ENCODE measurements at regions not wholly inside any gene's neighbourhood (a gene's known extent, or its start where the extent isn't known, plus 50 kb on each side); places are given as distances from the start of the nearest gene placed in this dataset.
A peak's percentile ranks its signal among the peaks of the same experiment; 100 is the strongest.

DNA sequence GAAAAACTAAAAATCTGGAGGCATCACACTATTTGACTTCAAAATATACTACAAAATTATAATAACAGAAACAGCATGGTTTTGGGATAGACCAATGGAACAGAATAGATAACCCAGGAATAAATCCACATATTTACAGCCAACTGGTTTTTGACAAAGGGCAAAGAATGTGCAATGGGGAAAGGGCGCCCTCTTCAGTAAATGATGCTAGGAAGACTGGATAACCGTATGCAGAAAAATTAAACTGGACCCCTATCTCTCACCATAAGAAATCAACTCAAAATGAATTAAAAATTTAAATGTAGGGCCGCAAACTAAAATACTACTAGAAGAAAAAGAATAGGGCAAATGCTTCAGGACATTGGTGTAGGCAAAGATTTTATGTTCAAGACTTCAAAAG, 440.5 kb upstream of the SGCG start:
- Mint-ChIP-seq H3K27ac (ENCODE audit: unreplicated experiment) (no peak overlapping the region), H3K9me3 (ENCODE audit: unreplicated experiment) (no peaks in the 10 kb centered on the region), H3K27me3 (ENCODE audit: unreplicated experiment) (no peaks in the 10 kb centered on the region), H3K4me1 (ENCODE audit: low read depth, unreplicated experiment) (no peaks in the 10 kb centered on the region), H3K36me3 (ENCODE audit: unreplicated experiment) (no peaks in the 10 kb centered on the region), H3K4me3 (ENCODE audit: unreplicated experiment) (no peak overlapping the region)
- DNase-seq = no peak
- TF ChIP-seq, protein P1, sequence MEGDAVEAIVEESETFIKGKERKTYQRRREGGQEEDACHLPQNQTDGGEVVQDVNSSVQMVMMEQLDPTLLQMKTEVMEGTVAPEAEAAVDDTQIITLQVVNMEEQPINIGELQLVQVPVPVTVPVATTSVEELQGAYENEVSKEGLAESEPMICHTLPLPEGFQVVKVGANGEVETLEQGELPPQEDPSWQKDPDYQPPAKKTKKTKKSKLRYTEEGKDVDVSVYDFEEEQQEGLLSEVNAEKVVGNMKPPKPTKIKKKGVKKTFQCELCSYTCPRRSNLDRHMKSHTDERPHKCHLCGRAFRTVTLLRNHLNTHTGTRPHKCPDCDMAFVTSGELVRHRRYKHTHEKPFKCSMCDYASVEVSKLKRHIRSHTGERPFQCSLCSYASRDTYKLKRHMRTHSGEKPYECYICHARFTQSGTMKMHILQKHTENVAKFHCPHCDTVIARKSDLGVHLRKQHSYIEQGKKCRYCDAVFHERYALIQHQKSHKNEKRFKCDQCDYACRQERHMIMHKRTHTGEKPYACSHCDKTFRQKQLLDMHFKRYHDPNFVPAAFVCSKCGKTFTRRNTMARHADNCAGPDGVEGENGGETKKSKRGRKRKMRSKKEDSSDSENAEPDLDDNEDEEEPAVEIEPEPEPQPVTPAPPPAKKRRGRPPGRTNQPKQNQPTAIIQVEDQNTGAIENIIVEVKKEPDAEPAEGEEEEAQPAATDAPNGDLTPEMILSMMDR (IDR thresholded peaks at IDR 0.05; ENCODE audit: partially characterized antibody, unreplicated experiment) = peak; percentile 34

DNA sequence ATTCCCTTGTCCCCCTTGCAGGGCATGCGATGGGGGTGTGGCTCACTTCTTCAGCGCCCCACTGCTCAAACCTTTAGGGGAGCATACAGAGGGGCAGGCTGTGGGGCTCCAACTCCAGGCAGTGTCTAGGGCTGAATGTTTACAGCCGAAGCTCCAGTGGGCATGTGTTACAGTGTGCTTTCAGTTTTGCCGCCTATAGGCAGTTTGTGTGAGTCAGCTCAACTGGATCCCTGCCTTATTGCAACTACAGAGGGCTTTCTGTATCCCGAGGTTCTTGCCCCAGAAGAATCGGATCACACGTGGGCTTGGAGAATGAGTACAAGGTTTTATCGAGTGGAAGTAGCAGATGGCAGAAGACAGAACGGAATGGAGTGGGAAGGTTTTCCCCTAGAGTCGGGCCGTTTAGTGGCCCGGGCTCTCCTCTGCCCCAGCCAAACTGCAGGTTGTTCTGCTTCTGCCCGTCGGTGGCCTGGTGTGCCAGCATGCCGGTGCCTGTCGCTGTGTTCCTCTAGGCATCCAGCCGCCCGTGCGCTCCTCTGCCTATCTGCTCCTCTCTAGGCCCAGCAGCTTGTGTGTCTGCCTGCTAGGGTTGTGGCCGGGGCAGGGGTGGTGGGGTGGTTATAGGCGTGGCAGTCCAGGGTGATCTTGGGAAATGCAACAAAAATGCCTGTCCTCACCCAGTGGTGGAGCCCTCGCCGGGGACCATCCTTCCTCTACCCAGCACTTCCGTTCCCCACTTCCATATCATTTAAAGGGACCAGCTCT, 435.9 kb upstream of the SGCG start:
- no peak overlapping the region for H3K27ac Mint-ChIP-seq (ENCODE audit: unreplicated experiment)
- TF ChIP-seq, protein P1 (IDR thresholded peaks at IDR 0.05; ENCODE audit: partially characterized antibody, unreplicated experiment) = no peak

DNA sequence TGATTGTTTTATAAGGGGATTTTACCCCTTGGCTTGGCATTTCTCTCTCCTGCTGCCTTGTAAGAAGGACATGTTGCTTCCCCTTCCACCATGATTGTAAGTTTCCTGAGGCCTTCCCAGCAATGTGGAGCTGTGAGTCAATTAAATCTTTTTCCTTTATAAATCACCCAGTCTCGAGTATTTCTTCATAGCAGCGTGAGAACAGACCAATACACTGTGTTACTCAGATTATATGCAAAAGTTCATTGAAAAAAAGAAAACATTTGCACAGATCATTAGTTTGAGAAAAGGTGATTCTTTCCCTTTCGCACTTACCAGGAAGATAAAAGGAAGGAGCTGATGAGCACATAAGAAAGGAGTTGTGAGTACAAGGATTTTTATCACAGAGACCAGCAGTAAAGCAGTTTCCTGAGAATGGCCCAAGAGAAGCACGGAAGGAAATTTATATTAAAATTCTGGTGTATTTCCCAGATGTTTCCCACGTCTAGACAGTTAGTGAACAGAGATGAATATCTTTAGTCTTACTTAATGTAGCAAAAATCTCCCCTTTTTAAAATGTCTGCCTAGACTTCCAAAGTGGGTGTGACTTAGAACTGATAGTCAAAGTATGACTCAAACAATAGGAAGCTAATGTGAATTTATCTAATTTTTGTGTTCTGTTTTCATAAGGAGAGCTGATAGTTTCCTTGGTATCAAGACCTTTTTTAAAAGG, 431.8 kb upstream of the SGCG start:
- no peak overlapping the region for H3K4me3 Mint-ChIP-seq (ENCODE audit: unreplicated experiment)
- TF ChIP-seq, protein P1 (IDR thresholded peaks at IDR 0.05; ENCODE audit: partially characterized antibody, unreplicated experiment) = no peak
- H3K27ac Mint-ChIP-seq (ENCODE audit: unreplicated experiment) = no peak overlapping the region
- H3K9me3 Mint-ChIP-seq (ENCODE audit: unreplicated experiment) = no peaks in the 10 kb centered on the region
- DNase-seq = no peak
- peaks cover 6% of the 10 kb centered on the region for H3K36me3 Mint-ChIP-seq (ENCODE audit: unreplicated experiment)
- no peaks in the 10 kb centered on the region for H3K4me1 Mint-ChIP-seq (ENCODE audit: low read depth, unreplicated experiment)
- H3K27me3 Mint-ChIP-seq (ENCODE audit: unreplicated experiment) = no peaks in the 10 kb centered on the region

More for the DNA sequence above, 435.9 kb upstream of the SGCG start:
- no peak for DNase-seq
- H3K36me3 Mint-ChIP-seq (ENCODE audit: unreplicated experiment) = no peaks in the 10 kb centered on the region
- H3K9me3 Mint-ChIP-seq (ENCODE audit: unreplicated experiment) = no peaks in the 10 kb centered on the region
- no peak overlapping the region for H3K4me3 Mint-ChIP-seq (ENCODE audit: unreplicated experiment)
- no peaks in the 10 kb centered on the region for H3K27me3 Mint-ChIP-seq (ENCODE audit: unreplicated experiment)
- no peaks in the 10 kb centered on the region for H3K4me1 Mint-ChIP-seq (ENCODE audit: low read depth, unreplicated experiment)

DNA sequence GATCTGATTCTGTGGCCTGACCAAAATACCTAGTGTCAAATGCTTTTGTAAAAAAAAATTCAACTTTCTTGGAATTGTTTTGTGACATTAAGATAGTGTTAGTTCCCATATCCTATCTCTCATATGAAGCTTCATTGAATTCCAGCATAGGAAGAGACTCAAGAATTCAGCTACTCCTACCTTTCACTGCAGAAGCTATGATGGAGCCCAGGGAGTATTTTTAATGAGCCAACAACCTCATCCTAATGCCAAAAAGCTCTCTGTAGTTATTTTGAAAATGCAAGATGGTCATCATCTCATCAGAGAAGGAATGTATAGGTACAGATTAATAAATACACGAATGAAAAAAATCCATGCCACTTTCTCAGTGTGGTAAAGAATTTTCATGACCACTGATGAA, 431.2 kb upstream of the SGCG start:
- TF ChIP-seq, protein P1 (IDR thresholded peaks at IDR 0.05; ENCODE audit: partially characterized antibody, unreplicated experiment) = no peak
- no peaks in the 10 kb centered on the region for H3K4me1 Mint-ChIP-seq (ENCODE audit: low read depth, unreplicated experiment)
- H3K9me3 Mint-ChIP-seq (ENCODE audit: unreplicated experiment) = no peaks in the 10 kb centered on the region
- H3K27ac Mint-ChIP-seq (ENCODE audit: unreplicated experiment) = no peak overlapping the region
- no peak overlapping the region for H3K4me3 Mint-ChIP-seq (ENCODE audit: unreplicated experiment)
- no peaks in the 10 kb centered on the region for H3K27me3 Mint-ChIP-seq (ENCODE audit: unreplicated experiment)
- no peak for DNase-seq
- peaks cover 6% of the 10 kb centered on the region for H3K36me3 Mint-ChIP-seq (ENCODE audit: unreplicated experiment)

Measured in glutamatergic neuron (in vitro differentiated cells).